COLO668 (cell line): ENCODE measurements at regions not wholly inside any gene's neighbourhood (a gene's known extent, or its start where the extent isn't known, plus 50 kb on each side); places are given as distances from the start of the nearest gene placed in this dataset.
"Not testable (repeated sequence)": the region's sequence is repeated elsewhere in the genome, so short reads cannot be mapped to it uniquely, and the experiment has no call there.

Experiments used
- DNase-seq: peaks from one replicate; lab custom pipeline; 2025; ENCODE audit not compliant: unreplicated experiment; lab: John Stamatoyannopoulos, UW

DNA sequence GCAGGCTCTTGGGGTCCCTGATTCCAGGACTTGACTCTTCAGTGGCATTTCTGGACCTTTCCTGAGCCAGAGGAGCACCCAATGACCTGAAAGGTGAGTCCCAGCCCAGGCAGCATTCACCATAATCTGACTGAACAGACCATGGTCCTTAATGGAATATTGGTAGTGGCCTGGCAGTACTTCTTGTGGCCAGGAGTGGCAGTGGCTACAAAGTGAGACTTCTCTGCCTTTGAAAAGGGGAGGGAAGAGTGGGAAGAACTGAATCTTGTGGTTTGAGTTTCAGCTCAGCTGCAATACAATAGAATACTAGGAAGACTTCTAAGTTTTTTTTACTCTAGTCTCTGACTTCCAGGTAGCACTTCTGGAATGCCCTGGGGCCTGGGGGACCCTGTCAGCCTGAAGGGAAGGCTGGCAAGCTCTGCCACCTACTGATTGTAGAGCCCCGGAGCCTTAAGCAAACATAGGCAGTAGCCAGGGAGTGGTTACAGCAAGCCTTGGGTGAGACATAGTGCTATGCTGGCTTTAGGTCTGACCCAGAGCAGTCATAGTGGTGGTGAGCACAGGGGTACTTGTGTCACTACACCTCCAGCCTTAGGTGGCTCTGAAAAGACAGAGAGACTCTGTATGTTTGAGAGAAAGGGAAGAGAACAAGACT lies 674.2 kb upstream of the MANEA start:
- DNase-seq, result no peak

DNA sequence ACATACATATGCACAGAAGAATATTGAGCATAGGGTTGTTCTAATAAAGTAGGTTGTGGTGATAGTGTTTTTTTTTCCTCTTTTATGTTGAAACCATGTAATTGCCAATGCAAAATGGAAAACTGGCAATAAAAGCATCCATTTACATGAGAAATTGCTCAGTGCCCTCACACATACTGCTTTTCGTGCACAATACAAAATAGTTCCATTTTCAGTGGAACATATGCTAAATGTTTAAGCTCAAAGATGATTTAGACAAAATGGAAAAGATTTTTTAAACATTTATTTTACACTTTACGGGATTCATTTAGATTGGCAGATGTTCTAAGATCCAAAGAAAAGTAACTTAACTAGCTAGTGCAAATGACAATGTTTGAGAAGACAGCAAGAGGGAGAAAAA lies 678.1 kb upstream of the MANEA start:
- DNase-seq, result no peak

DNA sequence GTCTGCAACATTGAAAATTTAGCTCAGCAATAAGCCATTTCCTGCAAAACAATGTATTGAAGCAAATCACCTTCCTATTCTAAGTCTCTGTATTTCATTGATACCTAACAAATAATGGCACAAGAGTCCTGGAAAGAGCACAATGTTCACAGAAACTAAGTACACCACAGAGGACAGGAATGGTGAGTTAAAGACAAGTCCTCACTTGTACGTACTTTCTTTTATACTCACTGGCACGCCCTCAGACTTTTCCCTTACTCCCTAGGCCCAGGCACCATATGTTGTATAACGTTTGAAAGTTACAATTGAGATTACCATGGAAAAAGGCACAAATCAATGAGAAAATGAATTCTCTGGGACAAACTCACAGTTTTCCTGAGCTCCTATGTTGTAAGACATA lies 683.0 kb upstream of the MANEA start:
- no peak for DNase-seq

DNA sequence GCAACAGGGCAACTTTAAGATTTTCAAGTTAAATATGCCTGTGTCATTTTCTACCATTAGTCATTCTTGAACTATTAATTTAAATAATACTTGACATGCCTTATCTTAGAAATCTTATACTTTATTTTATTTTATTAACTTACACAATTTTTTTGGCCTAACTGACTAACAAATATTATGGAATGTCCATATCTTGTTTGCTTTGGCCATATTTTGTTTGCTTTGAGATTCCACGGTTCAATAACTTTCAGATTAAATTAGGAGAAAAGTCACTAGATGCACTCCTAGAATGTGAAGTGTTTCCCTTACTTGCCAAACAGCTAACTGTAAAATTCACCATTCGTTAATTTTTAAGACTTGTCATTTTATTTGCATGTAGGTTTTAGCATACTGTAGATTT lies 684.0 kb upstream of the MANEA start:
- DNase-seq, result no peak

DNA sequence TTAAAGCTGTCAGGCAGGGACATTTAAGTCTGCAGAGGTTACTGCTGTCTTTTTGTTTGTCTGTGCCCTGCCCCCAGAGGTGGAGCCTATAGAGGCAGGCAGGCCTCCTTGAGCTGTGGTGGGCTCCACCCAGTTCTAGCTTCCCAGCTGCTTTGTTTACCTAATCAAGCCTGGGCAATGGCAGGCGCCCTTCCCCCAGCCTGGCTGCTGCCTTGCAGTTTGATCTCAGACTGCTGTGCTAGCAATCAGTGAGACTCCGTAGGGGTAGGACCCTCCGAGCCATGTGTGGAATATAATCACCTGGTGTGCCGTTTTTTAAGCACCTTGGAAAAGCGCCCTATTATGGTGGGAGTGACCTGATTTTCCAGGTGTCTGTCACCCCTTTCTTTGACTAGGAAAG lies 703.5 kb upstream of the MANEA start:
- peak; percentile 2 for DNase-seq

DNA sequence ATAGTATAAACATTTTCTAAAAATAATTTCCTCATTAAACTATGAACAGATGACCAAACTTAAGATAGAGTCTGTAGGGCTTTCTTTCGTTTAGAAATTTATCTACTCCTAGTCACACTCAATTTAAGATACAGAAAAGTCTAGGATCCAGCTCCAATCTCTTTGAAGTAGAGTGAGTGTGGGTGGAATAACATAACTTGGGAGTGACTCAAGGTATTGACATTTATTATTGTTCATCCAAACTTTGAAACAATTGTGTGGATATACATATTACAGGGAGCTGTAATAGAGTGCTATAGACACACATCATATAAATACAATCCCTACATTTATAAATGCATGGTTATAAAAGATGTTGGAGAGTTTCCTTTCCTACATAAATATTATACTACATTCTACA lies 715.2 kb upstream of the MANEA start:
- no peak for DNase-seq

DNA sequence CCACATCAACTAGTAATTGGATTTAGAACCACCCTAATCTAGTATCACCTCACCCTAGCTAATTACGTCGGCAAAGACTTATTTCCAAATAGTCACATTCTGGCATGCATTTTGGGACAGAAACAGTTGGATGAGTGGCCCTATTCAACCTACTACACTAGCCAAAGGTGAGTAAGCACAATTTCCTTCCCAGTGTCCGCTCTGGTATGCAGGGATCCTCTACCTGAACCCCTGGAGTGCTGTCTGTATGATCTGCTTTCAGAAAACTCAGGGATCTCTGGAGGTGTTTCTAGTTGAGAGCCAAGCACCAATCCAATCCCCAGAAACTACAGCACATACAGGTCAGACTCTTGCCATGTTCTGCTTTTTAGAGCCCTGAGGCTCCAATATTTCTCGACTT lies 717.4 kb upstream of the MANEA start:
- DNase-seq, result no peak

DNA sequence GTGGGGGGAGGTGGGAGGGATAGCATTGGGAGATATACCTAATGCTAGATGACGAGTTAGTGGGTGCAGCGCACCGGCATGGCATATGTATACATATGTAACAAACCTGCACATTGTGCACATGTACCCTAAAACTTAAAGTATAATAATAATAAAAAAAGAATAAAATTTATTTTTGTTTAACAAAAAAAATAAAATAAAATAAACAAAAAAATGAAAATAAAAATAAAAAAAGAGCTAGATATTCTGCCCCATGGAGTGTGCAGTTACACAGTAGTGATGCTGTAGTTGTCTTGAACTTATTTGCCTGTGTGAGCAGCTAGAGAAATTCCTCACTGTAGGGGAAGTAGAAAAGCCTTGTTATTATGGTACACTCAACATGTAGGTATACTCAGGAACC lies 720.3 kb upstream of the MANEA start:
- not testable (repeated sequence) for DNase-seq

DNA sequence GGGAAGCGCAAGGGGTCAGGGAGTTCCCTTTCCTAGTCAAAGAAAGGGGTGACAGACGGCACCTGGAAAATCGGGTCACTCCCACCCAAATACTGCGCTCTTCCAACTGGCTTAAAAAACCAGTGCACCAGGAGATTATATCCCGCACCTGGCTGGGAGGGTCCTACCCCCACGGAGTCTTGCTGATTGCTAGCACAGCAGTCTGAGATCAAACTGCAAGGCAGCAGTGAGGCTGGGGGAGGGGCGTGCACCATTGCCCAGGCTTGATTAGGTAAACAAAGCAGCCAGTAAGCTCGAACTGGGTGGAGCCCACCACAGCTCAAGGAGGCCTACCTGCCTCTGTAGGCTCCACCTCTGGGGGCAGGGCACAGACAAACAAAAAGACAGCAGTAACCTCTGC lies 726.0 kb upstream of the MANEA start:
- DNase-seq, result not testable (repeated sequence)

DNA sequence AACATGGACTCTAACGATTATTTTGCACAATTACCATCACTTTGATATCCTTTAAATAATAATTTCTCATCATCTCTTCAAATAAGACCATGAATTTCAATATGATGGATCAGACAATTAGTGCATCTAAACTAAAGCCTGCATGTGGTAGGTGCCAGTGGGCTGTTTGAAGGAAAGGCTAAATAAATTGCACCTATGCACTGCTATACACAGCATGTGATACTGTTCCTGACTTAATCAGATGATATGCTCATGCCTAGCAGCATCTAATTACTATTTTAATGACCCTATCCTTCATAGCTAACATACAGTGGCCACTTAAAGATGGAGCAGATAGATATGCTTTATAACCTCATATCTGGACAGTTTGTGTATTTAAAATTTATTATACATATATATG lies 731.6 kb upstream of the MANEA start:
- no peak for DNase-seq

DNA sequence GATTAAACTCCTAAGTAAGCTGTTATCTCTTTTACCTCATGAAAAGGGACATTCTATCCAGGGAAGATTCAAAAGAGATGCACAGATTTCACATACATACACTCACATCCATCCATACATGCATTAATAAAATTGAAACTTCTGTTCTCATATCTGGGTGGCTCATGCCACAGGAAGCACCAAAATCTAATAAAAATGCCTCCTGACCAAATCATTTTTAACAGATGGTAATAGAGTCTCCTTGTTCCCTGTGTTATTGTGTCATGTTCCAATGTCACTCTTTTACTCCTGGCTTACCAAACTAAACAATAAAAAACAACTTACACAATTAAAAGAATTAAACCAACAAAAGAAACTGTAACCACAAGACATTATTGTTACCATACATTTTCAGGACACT lies 742.1 kb upstream of the MANEA start:
- no peak for DNase-seq

DNA sequence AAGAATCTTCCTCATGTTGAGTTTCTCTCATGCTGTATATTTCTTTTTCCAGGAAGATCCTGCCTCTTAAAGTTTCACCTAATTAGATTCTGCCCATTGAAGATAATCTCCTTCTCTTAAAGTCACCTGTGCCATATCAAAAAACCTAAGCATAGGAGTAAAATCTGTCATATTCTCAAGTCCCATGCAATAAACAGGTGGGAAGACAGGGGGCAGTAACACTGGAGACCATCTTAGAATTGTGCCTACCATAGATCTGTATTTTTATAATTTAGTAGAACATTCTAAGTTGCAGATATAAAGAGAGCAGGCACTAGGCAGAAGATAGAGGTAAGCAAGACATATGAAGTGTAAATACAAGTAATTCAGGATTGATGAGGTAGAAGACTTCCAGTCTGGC lies 763.5 kb upstream of the MANEA start:
- no peak for DNase-seq

DNA sequence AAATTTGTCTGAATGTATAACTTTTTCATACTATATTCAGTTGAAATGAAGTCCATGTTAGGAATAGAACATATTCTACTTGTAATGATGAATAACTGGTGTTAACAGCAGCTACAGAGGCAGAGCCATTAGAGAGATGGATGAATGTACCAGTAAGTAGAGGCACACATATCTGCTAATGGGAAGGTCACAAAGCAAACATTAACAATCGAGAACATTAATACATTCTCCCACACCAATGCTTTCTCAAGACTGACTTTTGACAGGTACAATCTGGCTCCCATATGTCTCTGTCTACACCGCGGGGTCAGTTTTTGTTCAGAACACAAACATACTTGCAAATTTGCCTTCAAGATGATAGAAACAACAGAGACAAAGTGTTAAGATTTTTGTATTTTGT lies 776.0 kb upstream of the MANEA start:
- DNase-seq, result no peak

DNA sequence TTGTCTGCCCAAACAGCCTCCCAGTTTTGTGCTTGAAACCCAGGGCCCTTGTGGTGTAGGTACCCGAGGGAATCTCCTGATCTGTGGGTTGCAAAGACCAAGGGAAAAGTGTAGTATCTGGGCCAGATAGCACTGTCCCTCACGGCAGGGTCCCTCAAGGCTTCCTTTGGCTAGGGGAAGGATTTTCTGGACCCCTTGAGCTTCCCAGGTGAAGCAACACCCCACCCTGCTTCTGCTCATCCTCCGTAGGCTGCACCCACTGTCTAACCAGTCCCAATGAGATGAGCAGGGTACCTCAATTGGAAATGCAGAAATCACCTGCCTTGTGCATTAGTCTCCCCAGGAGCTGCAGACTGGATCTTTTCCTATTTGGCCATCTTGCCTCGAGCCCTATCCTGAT lies 791.8 kb upstream of the MANEA start:
- DNase-seq, result no peak

DNA sequence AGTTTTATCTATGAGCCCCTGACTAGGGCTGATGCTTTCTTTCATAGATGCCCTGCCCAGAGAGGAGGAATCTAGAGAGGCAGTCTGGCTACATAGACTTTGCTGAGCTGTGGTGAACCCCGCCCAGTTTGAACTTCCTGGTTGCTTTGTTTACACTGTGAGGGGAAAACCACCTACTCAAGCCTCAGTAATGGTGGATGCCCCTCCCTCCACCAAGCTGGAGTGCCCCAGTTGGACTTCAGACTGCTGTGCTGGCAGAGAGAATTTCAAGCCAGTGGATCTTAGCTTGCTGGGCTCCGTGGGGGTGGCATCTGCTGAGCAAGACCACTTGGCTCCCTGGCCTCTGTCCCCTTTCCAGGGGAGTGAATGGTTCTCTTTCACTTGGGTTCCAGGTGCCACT lies 792.3 kb upstream of the MANEA start:
- DNase-seq, result peak; percentile 19

DNA sequence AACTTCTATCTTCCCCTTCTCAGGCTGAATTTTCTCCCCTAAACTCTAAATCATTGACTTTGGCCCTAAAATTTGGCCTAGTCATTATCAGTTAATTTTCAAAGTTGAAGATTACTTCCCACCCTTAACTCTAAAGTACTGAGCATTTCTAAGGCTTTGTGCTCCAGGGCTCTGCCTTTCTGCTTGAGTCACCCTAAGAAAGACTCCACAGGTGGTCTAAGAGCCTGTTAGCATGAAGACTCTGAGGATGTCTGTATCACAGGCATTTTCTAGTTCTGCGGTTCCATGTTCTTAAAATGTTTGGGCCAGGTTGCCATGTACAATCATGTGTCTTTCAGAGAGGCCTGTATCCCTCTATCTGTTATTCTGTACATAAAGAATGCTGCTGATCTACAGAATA lies 808.1 kb upstream of the MANEA start:
- no peak for DNase-seq

DNA sequence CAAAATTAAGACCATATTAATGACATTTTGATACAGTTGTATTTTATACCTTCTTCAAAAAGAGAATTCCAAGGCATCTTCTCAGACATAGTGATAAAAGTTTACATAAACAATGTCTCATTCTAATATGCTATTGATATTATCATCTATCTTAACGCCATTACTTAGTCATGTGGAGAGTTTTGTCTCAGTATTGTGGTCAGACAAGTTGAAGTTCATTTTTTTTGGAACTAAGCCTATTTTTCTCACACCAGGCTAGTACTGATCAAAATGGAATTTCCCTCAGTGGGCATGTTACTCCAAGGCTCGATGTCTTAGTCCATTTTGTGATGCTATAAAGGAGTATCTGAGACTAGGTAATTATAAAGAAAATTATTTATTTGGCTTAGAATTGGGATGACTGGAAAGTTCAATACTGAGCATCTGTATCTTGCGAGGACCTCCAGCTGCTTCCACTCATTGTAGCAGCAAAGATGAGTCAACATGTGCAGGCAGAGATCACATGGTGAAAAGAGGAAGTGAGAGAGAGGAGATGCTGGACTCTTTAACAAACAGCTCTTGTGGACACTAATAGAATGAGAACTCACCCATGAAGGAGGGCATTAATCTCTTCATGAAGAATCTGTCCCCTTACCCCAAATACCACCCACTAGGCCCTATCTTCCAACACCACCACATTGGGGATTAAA lies 825.5 kb upstream of the MANEA start:
- DNase-seq, result no peak

DNA sequence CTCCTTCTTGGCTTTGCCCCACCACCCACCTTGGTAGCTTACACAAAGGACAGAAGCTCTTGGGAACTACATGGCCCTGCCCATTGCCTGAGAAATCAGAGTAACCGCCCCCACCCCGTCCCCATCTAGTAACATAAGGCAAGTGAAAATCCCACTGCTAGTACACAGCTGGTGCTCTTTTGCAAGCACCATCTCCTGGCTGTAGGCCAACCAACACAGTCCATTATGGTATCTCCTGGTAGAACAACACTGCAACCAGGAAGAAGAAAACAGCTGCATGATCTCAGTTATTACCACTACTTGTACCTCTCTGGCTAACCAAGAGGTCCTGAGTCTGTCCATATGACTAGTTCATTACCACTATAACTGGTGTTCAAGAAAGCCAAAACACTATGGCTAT lies 841.1 kb upstream of the MANEA start:
- no peak for DNase-seq

DNA sequence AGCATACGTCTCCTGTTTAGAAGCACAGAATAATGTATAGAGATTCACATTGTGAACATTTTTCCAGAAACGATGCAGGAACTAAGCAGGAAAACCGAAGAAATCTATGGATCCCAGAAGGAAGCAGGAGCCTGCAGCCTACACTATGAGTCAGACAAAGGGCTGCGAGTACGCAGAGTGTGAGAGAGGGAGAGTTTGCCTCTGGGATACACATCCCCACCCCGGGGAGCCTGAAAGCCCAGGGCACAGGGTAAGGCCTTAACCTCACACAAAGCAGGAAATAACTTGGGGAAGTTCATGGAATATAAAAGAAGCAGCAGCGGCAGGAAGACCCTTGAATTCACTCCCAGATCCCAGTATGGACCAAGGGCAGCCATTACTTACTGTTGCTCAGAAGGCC lies 842.1 kb upstream of the MANEA start:
- DNase-seq, result no peak

DNA sequence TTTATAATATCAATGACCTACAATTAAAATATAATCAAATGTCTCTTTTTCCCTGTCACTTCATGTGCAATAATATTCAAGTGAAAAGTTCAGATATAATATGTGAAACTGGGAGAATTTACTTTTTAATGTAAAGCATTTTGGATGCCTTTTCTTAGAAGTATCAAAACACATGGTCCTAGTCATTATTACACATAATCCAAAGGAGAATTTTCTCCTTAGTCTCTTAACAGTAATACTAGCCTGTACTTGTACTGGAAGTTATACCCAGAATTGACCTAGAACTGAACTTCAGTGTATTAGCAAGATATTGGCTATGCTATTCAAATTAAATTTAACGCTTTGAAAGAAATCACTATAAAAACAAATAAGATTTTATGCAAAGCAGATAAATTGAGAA lies 842.6 kb upstream of the MANEA start:
- no peak for DNase-seq

DNA sequence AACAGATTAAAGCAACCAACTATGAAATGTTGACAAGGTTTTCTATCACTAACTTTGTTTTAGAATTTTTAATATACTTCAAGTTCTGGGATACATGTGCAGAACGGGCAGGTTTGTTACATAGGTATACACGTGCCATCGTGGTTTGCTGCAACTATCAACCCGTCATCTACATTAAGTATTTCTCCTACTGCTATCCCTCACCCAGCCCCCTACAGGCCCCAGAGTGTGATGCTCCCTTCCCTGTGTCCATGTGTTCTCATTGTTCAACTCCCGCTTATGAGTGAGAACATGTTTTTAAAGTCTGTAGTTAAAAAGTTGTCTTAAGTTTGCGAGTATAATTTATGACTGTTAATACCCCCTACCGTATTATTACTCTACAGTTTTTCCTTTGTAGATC lies 844.3 kb upstream of the MANEA start:
- DNase-seq, result no peak

DNA sequence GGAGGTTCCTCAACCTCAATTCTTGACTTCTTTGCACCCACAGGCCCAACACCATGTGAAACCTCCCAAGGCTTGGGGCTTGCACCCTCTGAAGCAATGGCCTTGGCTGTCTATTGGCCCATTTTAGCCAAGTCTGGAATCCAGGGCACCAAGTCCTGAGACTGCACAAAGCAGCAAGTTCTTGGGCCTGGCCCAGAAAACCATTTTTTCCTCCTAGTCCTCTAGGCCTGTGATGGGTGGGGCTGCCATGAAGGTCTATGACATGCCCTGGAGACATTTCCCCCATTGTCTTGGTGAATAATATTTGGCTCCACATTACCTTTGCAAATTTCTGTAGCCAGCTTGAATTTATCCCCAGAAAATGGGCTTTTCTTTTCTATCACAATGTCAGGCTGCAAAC lies 849.6 kb upstream of the MANEA start:
- no peak for DNase-seq

DNA sequence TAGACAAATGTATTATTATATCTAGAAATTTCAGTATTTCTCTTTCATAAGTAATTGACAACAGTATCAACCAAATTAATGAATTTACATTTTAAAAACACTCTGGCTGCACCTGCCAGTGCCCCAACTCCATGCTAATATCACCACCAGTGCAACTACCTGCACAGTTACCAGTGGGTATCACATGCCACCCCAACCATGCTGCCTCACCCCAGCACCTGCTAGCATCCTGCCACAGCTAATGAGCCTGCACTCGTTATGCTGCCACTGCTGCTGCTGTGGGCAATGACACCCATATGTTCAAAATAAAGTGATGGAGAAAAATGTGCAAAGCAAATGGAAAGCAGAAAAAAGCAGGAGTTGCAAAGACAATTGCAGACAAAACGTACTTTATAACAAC lies 855.9 kb upstream of the MANEA start:
- DNase-seq, result no peak
